HUDEP-2 (cell line): ENCODE measurements at regions not wholly inside any gene's neighbourhood (a gene's known extent, or its start where the extent isn't known, plus 50 kb on each side); places are given as distances from the start of the nearest gene placed in this dataset.

Source experiments
- DNase-seq, 76 experiments: peaks; one replicate each; lab custom pipeline; 2025; ENCODE audit not compliant: unreplicated experiment in 76 of 76; lab: John Stamatoyannopoulos, UW

- no peak for DNase-seq
Measured at GRCh38 chr5:110338341-110339083, 388.0 kb downstream of the TMEM232 start.

- DNase-seq, result no peak
Measured at GRCh38 chr5:110339399-110339798, 387.1 kb downstream of the TMEM232 start.

GRCh38 chr5:110341836-110342235 is 384.6 kb downstream of the TMEM232 start:
- DNase-seq, result no peak

- no peak for DNase-seq
Measured at GRCh38 chr5:110342683-110343082, 383.8 kb downstream of the TMEM232 start.

GRCh38 chr5:110343616-110344015 is 382.9 kb downstream of the TMEM232 start:
- no peak for DNase-seq

- no peak for DNase-seq
Measured at GRCh38 chr5:110345623-110346022, 380.8 kb downstream of the TMEM232 start.

GRCh38 chr5:110346893-110347358 is 379.5 kb downstream of the TMEM232 start:
- no peak for DNase-seq

GRCh38 chr5:110347781-110348180 is 378.7 kb downstream of the TMEM232 start:
- no peak for DNase-seq

GRCh38 chr5:110351430-110351829 is 375.0 kb downstream of the TMEM232 start:
- DNase-seq, result no peak

- DNase-seq, result no peak
Measured at GRCh38 chr5:110354311-110354710, 372.2 kb downstream of the TMEM232 start.

- DNase-seq, result no peak
Measured at GRCh38 chr5:110354915-110355644, 371.4 kb downstream of the TMEM232 start.

GRCh38 chr5:110356677-110357076 is 369.8 kb downstream of the TMEM232 start:
- DNase-seq, result no peak

GRCh38 chr5:110359221-110359620 is 367.2 kb downstream of the TMEM232 start:
- no peak for DNase-seq

- no peak for DNase-seq
Measured at GRCh38 chr5:110361471-110361870, 365.0 kb downstream of the TMEM232 start.

- no peak for DNase-seq
Measured at GRCh38 chr5:110362261-110362660, 364.2 kb downstream of the TMEM232 start.

- no peak for DNase-seq
Measured at GRCh38 chr5:110366716-110367115, 359.8 kb downstream of the TMEM232 start.
